Suprapubic skin (tissue), 3 donors: ENCODE measurements at regions not wholly inside any gene's neighbourhood (a gene's known extent, or its start where the extent isn't known, plus 50 kb on each side); places are given as distances from the start of the nearest gene placed in this dataset.

Source experiments
- EP300 ChIP-seq: sonication (generic); formaldehyde crosslinking; IDR thresholded peaks from one replicate; pipeline ENCODE4 v1.6.1; 2017; ENCODE audit warnings: antibody characterized with exemption
- TF ChIP-seq, protein P1 (sequence below), 2 donors: fragments of 200-600 bp in 1 of 2; fragments of 450-650 bp in 1 of 2; sonication (generic) in 1 of 2; IDR thresholded peaks; one replicate each; pipeline ENCODE4 v1.5.1; 2016 to 2019; ENCODE audit warnings: antibody characterized with exemption in 2 of 2, mild to moderate bottlenecking in 1 of 2, moderate library complexity in 1 of 2

DNA sequence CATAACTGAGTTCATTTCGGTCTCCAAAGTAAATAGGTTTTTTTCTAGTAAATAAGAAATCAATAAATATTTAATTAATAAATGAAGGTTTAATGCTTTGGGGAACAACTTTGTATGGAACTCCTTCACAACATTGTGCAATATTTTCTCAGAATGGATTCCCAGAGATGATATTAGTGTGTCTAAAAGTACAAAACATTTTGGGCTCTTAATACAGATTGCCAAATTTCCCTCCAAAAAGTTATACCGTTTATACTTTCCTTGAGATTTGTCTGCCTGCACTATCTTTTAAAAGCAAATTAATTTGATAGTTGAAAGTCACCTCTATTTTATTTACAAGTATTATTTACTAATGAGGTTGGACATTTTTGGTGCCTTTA is 151.8 kb downstream of the FAM161A start:
- no peak for TF ChIP-seq EP300
- TF ChIP-seq, protein P1, sequence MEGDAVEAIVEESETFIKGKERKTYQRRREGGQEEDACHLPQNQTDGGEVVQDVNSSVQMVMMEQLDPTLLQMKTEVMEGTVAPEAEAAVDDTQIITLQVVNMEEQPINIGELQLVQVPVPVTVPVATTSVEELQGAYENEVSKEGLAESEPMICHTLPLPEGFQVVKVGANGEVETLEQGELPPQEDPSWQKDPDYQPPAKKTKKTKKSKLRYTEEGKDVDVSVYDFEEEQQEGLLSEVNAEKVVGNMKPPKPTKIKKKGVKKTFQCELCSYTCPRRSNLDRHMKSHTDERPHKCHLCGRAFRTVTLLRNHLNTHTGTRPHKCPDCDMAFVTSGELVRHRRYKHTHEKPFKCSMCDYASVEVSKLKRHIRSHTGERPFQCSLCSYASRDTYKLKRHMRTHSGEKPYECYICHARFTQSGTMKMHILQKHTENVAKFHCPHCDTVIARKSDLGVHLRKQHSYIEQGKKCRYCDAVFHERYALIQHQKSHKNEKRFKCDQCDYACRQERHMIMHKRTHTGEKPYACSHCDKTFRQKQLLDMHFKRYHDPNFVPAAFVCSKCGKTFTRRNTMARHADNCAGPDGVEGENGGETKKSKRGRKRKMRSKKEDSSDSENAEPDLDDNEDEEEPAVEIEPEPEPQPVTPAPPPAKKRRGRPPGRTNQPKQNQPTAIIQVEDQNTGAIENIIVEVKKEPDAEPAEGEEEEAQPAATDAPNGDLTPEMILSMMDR (IDR thresholded peaks at IDR 0.05), result no peak
